ENCODE measurements at regions not wholly inside any gene's neighbourhood (a gene's known extent, or its start where the extent isn't known, plus 50 kb on each side); places are given as distances from the start of the nearest gene placed in this dataset.
"Not testable (repeated sequence)": the region's sequence is repeated elsewhere in the genome, so short reads cannot be mapped to it uniquely, and the experiment has no call there.

DNA sequence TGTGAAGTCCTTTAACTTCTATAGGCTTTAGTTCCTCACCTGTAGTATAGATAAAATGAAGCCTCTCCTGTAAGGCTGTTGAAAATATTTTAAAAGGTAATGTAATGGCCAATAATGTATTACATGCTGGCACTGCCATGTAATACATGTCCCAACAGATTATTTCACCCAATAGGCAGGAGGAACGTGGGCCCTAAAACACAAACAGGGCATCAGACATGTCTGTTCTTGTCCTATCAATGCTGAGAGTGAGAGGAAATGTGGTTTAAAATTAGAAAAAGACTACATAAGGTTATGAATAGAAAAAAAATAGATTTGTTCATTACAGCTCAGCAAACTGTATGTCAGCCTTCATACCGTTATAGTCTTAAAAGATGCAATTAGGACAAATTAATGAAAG lies 492.7 kb upstream of the DDX18 start:
- Histone ChIP-seq H3K4me1 (ENCODE audit: insufficient read depth) (no peaks in the 10 kb centered on the region), H3K9me2 (ENCODE audit: insufficient read depth) (no peaks in the 10 kb centered on the region), H3K79me2 (ENCODE audit: insufficient read depth) (no peaks in the 10 kb centered on the region), H3K4me3 (no peak overlapping the region), H3K9ac (no peak overlapping the region), H3K27me3 (replicated peaks; ENCODE audit: insufficient read depth) (no peaks in the 10 kb centered on the region), H3K4me2 (ENCODE audit: unreplicated experiment) (no peak overlapping the region), H3K36me3 (ENCODE audit: low read depth) (no peaks in the 10 kb centered on the region), H3K9me3 (ENCODE audit: low read depth) (no peaks in the 10 kb centered on the region), H2AFZ (no peak overlapping the region), H3K27ac (no peak overlapping the region), H3F3A (ENCODE audit: insufficient read depth) (no peaks in the 10 kb centered on the region), H4K20me1 (ENCODE audit: insufficient read depth) (no peaks in the 10 kb centered on the region)
- in situ Hi-C loops (cut with MboI), result no loop called here
- WGBS, 2 experiments (ENCODE audit: low coverage in 1 of 2, low lambda C conversion rate in 2 of 2, missing lambda C conversion rate in 2 of 2), result 6 to 9% methylated on average over 2 of the region's 2 CpGs
- TF ChIP-seq EZH2phosphoT487 (IDR thresholded peaks at IDR 0.05; ENCODE audit: insufficient read depth, low read depth), result no peak
- no peak for TF ChIP-seq EZH2 (IDR thresholded peaks at IDR 0.05; ENCODE audit: insufficient read depth, poor library complexity, severe bottlenecking)
- DNase-seq, result no peak

DNA sequence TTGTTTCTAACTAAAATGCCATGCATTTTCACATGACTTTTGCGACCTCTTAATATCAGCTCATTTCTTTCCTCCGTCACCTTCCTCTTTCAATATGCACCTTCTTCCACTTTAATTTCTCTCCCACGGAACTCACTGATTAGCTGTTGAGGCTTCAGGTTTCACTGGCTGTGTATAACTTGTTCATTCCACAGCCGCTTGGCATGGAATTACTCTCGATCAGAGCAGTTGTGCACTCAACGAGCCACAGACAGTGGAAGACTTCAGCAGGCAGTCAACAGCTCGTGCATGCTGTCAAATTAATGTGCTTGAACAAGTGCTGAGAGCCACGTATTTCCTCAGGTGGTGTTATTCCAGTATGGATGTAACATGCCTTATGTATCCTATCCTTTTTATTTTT lies 491.2 kb upstream of the DDX18 start:
- no peak for TF ChIP-seq EZH2phosphoT487 (IDR thresholded peaks at IDR 0.05; ENCODE audit: insufficient read depth, low read depth)
- TF ChIP-seq EZH2 (IDR thresholded peaks at IDR 0.05; ENCODE audit: insufficient read depth, poor library complexity, severe bottlenecking), result no peak
- Histone ChIP-seq H3K9ac (no peak overlapping the region), H3K4me3 (no peak overlapping the region), H2AFZ (no peak overlapping the region), H3K27ac (no peak overlapping the region), H3K9me3 (ENCODE audit: low read depth) (no peaks in the 10 kb centered on the region), H3K4me2 (ENCODE audit: unreplicated experiment) (no peak overlapping the region), H3K9me2 (ENCODE audit: insufficient read depth) (no peaks in the 10 kb centered on the region), H3K4me1 (ENCODE audit: insufficient read depth) (no peaks in the 10 kb centered on the region), H3F3A (ENCODE audit: insufficient read depth) (no peaks in the 10 kb centered on the region), H3K36me3 (ENCODE audit: low read depth) (no peaks in the 10 kb centered on the region), H3K27me3 (replicated peaks; ENCODE audit: insufficient read depth) (no peaks in the 10 kb centered on the region), H4K20me1 (ENCODE audit: insufficient read depth) (no peaks in the 10 kb centered on the region), H3K79me2 (ENCODE audit: insufficient read depth) (no peaks in the 10 kb centered on the region)
- WGBS, 2 experiments (ENCODE audit: low coverage in 1 of 2, low lambda C conversion rate in 2 of 2, missing lambda C conversion rate in 2 of 2), result 1% methylated on average over 8 of the region's 8 CpGs
- no peak for DNase-seq
- in situ Hi-C loops (cut with MboI), result no loop called here

GRCh38 chr2:117330641-117331040 lies 483.9 kb upstream of the DDX18 start:
- Histone ChIP-seq H3K27me3 (replicated peaks; ENCODE audit: insufficient read depth) (no peaks in the 10 kb centered on the region), H3K4me2 (ENCODE audit: unreplicated experiment) (no peak overlapping the region), H3K4me3 (no peak overlapping the region), H3K9me3 (ENCODE audit: low read depth) (no peaks in the 10 kb centered on the region), H3F3A (ENCODE audit: insufficient read depth) (no peaks in the 10 kb centered on the region), H3K27ac (no peak overlapping the region), H3K9ac (no peak overlapping the region), H4K20me1 (ENCODE audit: insufficient read depth) (no peaks in the 10 kb centered on the region), H3K36me3 (ENCODE audit: low read depth) (no peaks in the 10 kb centered on the region), H3K4me1 (ENCODE audit: insufficient read depth) (no peaks in the 10 kb centered on the region), H2AFZ (no peak overlapping the region), H3K9me2 (ENCODE audit: insufficient read depth) (no peaks in the 10 kb centered on the region), H3K79me2 (ENCODE audit: insufficient read depth) (no peaks in the 10 kb centered on the region)
- WGBS, 2 experiments (ENCODE audit: low coverage in 1 of 2, low lambda C conversion rate in 2 of 2, missing lambda C conversion rate in 2 of 2), result 31 to 33% methylated on average over 4 of the region's 4 CpGs
- in situ Hi-C loops (cut with MboI), result no loop called here
- no peak for DNase-seq
- TF ChIP-seq EZH2 (IDR thresholded peaks at IDR 0.05; ENCODE audit: insufficient read depth, poor library complexity, severe bottlenecking), result no peak

- no peaks in the 10 kb centered on the region for H4K20me1 ChIP-seq (ENCODE audit: insufficient read depth)
- DNase-seq, result no peak
- H3K79me2 ChIP-seq (ENCODE audit: insufficient read depth), result no peaks in the 10 kb centered on the region
- H3K4me1 ChIP-seq (ENCODE audit: insufficient read depth), result no peaks in the 10 kb centered on the region
- no peaks in the 10 kb centered on the region for H3K9me3 ChIP-seq (ENCODE audit: low read depth)
- no peak overlapping the region for H2AFZ ChIP-seq
- H3K4me3 ChIP-seq, result no peak overlapping the region
- no peak overlapping the region for H3K4me2 ChIP-seq (ENCODE audit: unreplicated experiment)
- TF ChIP-seq EZH2 (IDR thresholded peaks at IDR 0.05; ENCODE audit: insufficient read depth, poor library complexity, severe bottlenecking) (no peak), EZH2phosphoT487 (IDR thresholded peaks at IDR 0.05; ENCODE audit: insufficient read depth, low read depth) (no peak)
- H3K27me3 ChIP-seq (replicated peaks; ENCODE audit: insufficient read depth), result no peaks in the 10 kb centered on the region
- H3F3A ChIP-seq (ENCODE audit: insufficient read depth), result no peaks in the 10 kb centered on the region
- H3K9me2 ChIP-seq (ENCODE audit: insufficient read depth), result no peaks in the 10 kb centered on the region
- WGBS, 2 experiments (ENCODE audit: low coverage in 1 of 2, low lambda C conversion rate in 2 of 2, missing lambda C conversion rate in 2 of 2), result 74 to 78% methylated on average over 3 of the region's 3 CpGs
- H3K27ac ChIP-seq, result no peak overlapping the region
- in situ Hi-C loops (cut with MboI), result no loop called here
- no peaks in the 10 kb centered on the region for H3K36me3 ChIP-seq (ENCODE audit: low read depth)
- H3K9ac ChIP-seq, result no peak overlapping the region
These were observed 478.5 kb upstream of the DDX18 start for GRCh38 chr2:117335967-117336366.

- Histone ChIP-seq H3K27me3 (replicated peaks; ENCODE audit: insufficient read depth) (no peaks in the 10 kb centered on the region), H2AFZ (no peak overlapping the region), H3K36me3 (ENCODE audit: low read depth) (no peaks in the 10 kb centered on the region), H3K9ac (no peak overlapping the region), H3K4me2 (ENCODE audit: unreplicated experiment) (no peak overlapping the region), H3K9me2 (ENCODE audit: insufficient read depth) (no peaks in the 10 kb centered on the region), H3K9me3 (ENCODE audit: low read depth) (no peaks in the 10 kb centered on the region), H3K27ac (no peak overlapping the region), H3F3A (ENCODE audit: insufficient read depth) (no peaks in the 10 kb centered on the region), H3K4me1 (ENCODE audit: insufficient read depth) (no peaks in the 10 kb centered on the region), H4K20me1 (ENCODE audit: insufficient read depth) (no peaks in the 10 kb centered on the region), H3K4me3 (no peak overlapping the region), H3K79me2 (ENCODE audit: insufficient read depth) (no peaks in the 10 kb centered on the region)
- no peak for DNase-seq
- 15 to 29% methylated on average over 4 of the region's 4 CpGs for WGBS, 2 experiments (ENCODE audit: low coverage in 1 of 2, low lambda C conversion rate in 2 of 2, missing lambda C conversion rate in 2 of 2)
- TF ChIP-seq EZH2phosphoT487 (IDR thresholded peaks at IDR 0.05; ENCODE audit: insufficient read depth, low read depth) (no peak), EZH2 (IDR thresholded peaks at IDR 0.05; ENCODE audit: insufficient read depth, poor library complexity, severe bottlenecking) (no peak)
- in situ Hi-C loops (cut with MboI), result no loop called here
These were observed 478.0 kb upstream of the DDX18 start for GRCh38 chr2:117336496-117336895.

- H3K9ac ChIP-seq; H3K4me2 ChIP-seq (ENCODE audit: unreplicated experiment); H3K4me3 ChIP-seq; H3K27ac ChIP-seq; H3K36me3 ChIP-seq (ENCODE audit: low read depth); H3K4me1 ChIP-seq (ENCODE audit: insufficient read depth); H2AFZ ChIP-seq; H3K9me2 ChIP-seq (ENCODE audit: insufficient read depth); in situ Hi-C loops (cut with MboI); DNase-seq; H3K79me2 ChIP-seq (ENCODE audit: insufficient read depth); H3F3A ChIP-seq (ENCODE audit: insufficient read depth); H3K9me3 ChIP-seq (ENCODE audit: low read depth); H3K27me3 ChIP-seq (replicated peaks; ENCODE audit: insufficient read depth); H4K20me1 ChIP-seq (ENCODE audit: insufficient read depth): not testable (repeated sequence)
- 3 to 4% methylated on average over 3 of the region's 3 CpGs for WGBS, 2 experiments (ENCODE audit: low coverage in 1 of 2, low lambda C conversion rate in 2 of 2, missing lambda C conversion rate in 2 of 2)
These were observed 476.5 kb upstream of the DDX18 start for GRCh38 chr2:117337981-117338380.
